HG03108 (cell line): ENCODE measurements at regions not wholly inside any gene's neighbourhood (a gene's known extent, or its start where the extent isn't known, plus 50 kb on each side); places are given as distances from the start of the nearest gene placed in this dataset.
"Not testable (repeated sequence)": the region's sequence is repeated elsewhere in the genome, so short reads cannot be mapped to it uniquely, and the experiment has no call there.

Experiments used
- ATAC-seq: cut with Tn5 transposase; IDR thresholded peaks from one replicate; pipeline ENCODE4 v1.9.1; 2021; ENCODE audit warnings: moderate library complexity; ENCODE audit not compliant: unreplicated experiment

GRCh38 chrX:87924619-87925018 is 407.0 kb downstream of the KLHL4 start:
- ATAC-seq: no peak

DNA sequence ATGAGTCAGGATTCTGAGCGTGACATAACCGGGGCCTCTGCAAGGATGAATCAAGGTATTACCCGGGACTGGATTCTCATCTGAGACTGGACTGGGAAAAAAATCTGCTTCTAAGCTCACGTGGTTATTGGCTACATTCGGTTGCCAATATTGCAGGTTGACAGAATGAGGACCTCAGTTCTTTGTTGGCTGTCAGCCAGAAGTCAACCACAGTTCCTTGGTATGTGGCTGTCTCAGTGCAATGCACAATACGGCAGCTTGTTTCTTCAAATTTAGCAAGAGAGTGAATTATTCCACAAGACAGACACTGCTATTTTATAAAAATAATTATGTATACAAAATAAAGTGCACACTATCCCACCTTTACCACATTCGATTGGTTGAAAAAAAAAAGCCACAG is 424.2 kb downstream of the KLHL4 start:
- no peak for ATAC-seq

GRCh38 chrX:87961471-87961870 is 443.9 kb downstream of the KLHL4 start:
- no peak for ATAC-seq

GRCh38 chrX:87968118-87968517 is 450.5 kb downstream of the KLHL4 start:
- no peak for ATAC-seq

- not testable (repeated sequence) for ATAC-seq
These were observed 454.5 kb downstream of the KLHL4 start for GRCh38 chrX:87972121-87972520.

- no peak for ATAC-seq
These were observed 457.8 kb downstream of the KLHL4 start for GRCh38 chrX:87975365-87975764.

DNA sequence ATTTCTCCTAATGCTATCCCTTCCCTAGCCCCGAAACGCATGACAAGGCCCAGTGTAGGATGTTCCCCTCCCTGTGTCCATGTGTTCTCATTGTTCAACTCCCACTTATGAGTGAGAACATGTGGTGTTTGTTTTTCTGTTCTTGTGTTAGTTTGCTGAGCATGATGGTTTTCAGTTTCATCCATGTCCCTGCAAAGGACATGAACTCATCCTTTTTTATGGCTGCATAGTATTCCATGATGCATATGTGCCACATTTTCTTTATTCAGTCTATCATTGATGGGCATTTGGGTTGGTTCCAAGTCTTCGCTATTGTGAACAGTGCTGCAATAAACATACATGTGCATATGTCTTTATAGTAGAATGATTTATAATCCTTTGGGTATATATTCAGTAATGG is 490.3 kb downstream of the KLHL4 start:
- not testable (repeated sequence) for ATAC-seq

- no peak for ATAC-seq
These were observed 506.4 kb downstream of the KLHL4 start for GRCh38 chrX:88024022-88024421.

DNA sequence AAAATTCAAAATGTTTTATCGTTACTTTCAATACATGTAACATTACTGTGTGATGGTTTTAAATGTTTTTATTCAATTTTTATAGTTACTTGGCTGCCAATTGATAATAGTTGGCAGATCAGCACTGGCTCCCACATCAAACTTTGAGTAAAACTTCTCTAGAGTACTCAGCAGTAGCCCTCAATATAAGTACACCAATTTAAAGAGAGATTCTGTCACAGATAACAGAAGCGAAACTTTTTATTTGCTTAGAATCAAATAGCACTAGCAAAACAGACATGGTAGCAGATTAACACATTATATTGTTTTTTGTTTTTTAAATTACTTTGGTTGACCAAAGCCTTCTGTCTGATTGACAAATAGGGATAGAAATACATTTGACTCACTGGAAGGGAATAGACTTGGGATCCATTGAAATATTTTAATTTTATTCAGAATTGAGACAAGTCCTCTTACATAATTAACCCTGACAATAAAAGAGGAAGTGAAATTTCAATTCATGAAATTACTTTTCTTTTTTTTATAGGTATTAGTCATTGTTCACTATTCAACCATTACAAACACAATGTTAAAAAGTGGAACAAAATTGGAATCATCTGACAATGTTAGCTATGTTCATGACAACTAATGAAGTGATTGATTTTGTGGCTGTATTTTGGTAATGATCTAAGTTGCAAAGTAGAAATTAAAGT is 554.9 kb downstream of the KLHL4 start:
- ATAC-seq: no peak

- ATAC-seq: no peak
These were observed 584.4 kb downstream of the KLHL4 start for GRCh38 chrX:88101968-88102367.

GRCh38 chrX:88135735-88136134 is 611.3 kb upstream of the CPXCR1 start:
- ATAC-seq: no peak

- no peak for ATAC-seq
These were observed 610.7 kb upstream of the CPXCR1 start for GRCh38 chrX:88136328-88136727.

DNA sequence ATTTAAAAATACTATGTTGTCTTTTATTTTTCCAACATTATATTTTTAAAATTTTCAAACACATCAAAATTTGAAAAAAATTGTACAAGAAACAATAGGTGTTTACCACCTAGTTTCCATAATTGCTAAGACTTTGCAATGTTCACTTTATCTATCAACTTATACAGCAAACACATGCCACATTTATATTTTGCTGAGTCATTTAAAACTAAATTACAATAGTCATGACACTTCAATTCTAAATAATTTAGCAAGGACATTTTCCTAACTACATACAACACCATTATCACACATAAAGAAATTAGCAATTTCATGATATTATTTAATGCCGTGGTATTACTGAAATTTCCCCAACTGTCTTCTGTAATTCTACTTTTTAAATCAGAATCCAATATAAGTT is 600.4 kb upstream of the CPXCR1 start:
- ATAC-seq: no peak

- no peak for ATAC-seq
These were observed 576.5 kb upstream of the CPXCR1 start for GRCh38 chrX:88170553-88170952.

- not testable (repeated sequence) for ATAC-seq
These were observed 573.0 kb upstream of the CPXCR1 start for GRCh38 chrX:88173932-88174440.

- ATAC-seq: no peak
These were observed 544.9 kb upstream of the CPXCR1 start for GRCh38 chrX:88202149-88202548.

DNA sequence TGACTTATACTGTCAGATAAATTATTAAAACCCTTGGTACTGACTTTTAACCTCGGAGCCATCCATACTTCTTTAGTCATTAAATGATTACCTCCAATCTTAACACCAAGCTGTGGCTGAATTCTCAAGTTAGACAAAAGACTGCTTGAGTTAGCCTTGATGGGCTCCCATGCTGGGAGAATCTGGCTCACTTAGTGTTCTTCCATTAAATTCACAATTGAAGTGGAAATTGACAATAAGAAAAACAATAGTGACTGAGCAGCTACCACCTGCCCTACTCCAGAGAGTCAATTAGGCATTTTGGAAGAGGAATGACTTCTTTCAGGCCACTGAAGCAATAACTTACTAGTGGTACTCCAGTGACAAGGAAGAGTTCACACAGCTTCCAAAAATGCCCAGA is 503.0 kb upstream of the CPXCR1 start:
- ATAC-seq: no peak

DNA sequence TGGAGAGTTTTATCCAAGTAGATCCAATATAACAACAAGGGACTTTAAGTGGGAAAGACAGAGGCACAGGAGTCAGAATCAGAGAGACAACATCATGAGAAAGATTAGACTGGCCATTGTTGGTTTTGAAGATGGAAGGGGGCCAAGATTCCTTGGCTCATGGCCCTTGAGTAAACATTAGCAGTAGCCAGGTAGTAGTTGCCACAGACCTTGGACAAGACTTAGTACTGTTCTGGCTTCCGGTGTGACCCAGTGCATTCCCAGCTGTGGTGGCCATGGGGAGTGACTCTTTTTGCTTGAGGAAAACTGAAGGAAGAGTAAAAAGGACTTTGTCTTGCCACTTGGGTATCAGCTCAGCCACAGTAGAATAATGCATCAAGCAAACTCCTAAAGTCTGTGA is 462.2 kb upstream of the CPXCR1 start:
- ATAC-seq: no peak

GRCh38 chrX:88313972-88314371 is 433.1 kb upstream of the CPXCR1 start:
- not testable (repeated sequence) for ATAC-seq

DNA sequence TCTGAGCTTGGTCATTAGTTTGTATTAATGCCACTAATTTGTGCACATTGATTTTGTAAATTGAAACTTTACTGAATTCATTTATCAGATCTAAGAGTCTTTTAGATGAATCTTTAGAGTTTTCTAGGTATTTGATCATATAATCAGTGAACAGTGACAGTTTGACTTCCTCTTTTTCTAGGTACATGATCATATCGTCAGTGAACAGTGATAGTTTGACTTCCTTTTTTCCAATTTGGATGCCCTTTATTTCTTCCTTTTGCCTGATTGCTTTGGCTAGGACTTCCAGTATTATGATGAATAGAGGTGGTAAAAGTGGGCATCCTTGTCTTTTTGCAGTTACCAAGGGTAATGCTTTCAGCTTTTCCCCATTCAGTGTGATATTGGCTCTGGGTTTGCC is 421.4 kb upstream of the CPXCR1 start:
- no peak for ATAC-seq

DNA sequence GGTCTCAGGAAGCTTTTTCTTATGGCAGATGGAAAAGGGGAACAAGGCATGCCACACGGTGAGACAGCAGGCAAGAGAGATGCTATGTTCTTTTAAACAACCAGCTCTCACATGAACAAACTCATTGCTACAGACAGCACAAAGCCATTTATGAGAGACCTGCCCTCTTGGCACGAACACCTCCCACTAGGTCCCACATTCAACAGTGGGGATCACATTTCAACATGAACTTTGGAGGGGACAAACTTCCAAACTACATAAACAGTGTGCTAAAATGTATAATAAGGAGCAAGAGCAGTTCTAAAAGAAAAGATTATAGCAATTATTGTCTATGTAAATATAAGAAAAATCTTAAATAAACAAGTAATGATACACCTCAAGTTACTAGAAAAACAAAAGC is 391.8 kb upstream of the CPXCR1 start:
- no peak for ATAC-seq

- no peak for ATAC-seq
These were observed 380.7 kb upstream of the CPXCR1 start for GRCh38 chrX:88366314-88366713.

GRCh38 chrX:88378406-88378805 is 368.6 kb upstream of the CPXCR1 start:
- no peak for ATAC-seq
